ENCODE measurements at regions not wholly inside any gene's neighbourhood (a gene's known extent, or its start where the extent isn't known, plus 50 kb on each side); places are given as distances from the start of the nearest gene placed in this dataset.

DNA sequence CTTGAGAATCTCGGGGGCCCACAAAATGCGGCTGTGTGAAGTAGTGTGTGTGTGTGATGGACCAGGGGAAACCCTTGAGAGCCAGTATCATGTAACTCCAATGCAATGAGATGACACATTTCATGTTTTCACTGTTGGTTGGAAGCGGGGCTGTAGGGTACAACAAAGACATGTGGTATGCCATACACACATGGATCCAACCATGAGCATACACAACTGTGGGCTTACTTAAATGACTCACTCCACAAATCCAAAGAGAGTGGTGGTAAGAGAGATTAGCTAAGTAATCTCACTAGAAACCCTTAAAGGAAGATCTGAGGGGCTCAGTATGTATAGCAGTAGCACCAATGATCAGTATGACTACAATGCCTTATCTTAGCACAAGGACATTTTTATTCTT lies 225.7 kb downstream of the SIPA1L2 start:
- Histone ChIP-seq H3K27me3 (ENCODE audit: insufficient read depth, poor library complexity, severe bottlenecking) (no peaks in the 10 kb centered on the region), H3K27ac (replicated peaks) (no peak overlapping the region), H3K4me3 (replicated peaks; ENCODE audit: insufficient read depth, low read length) (no peak overlapping the region)
- TF ChIP-seq, protein P1, sequence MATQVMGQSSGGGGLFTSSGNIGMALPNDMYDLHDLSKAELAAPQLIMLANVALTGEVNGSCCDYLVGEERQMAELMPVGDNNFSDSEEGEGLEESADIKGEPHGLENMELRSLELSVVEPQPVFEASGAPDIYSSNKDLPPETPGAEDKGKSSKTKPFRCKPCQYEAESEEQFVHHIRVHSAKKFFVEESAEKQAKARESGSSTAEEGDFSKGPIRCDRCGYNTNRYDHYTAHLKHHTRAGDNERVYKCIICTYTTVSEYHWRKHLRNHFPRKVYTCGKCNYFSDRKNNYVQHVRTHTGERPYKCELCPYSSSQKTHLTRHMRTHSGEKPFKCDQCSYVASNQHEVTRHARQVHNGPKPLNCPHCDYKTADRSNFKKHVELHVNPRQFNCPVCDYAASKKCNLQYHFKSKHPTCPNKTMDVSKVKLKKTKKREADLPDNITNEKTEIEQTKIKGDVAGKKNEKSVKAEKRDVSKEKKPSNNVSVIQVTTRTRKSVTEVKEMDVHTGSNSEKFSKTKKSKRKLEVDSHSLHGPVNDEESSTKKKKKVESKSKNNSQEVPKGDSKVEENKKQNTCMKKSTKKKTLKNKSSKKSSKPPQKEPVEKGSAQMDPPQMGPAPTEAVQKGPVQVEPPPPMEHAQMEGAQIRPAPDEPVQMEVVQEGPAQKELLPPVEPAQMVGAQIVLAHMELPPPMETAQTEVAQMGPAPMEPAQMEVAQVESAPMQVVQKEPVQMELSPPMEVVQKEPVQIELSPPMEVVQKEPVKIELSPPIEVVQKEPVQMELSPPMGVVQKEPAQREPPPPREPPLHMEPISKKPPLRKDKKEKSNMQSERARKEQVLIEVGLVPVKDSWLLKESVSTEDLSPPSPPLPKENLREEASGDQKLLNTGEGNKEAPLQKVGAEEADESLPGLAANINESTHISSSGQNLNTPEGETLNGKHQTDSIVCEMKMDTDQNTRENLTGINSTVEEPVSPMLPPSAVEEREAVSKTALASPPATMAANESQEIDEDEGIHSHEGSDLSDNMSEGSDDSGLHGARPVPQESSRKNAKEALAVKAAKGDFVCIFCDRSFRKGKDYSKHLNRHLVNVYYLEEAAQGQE (IDR thresholded peaks at IDR 0.05; ENCODE audit: insufficient replicate concordance, low read depth): no peak
- TF ChIP-seq POLR2AphosphoS5 (IDR thresholded peaks at IDR 0.05; ENCODE audit: low read depth): no peak
- no peak for TF ChIP-seq GABPA (IDR thresholded peaks at IDR 0.05; ENCODE audit: low read depth)
- no peak for DNase-seq (ENCODE audit: low read depth in 1 of 2, low spot score in 1 of 2)

DNA sequence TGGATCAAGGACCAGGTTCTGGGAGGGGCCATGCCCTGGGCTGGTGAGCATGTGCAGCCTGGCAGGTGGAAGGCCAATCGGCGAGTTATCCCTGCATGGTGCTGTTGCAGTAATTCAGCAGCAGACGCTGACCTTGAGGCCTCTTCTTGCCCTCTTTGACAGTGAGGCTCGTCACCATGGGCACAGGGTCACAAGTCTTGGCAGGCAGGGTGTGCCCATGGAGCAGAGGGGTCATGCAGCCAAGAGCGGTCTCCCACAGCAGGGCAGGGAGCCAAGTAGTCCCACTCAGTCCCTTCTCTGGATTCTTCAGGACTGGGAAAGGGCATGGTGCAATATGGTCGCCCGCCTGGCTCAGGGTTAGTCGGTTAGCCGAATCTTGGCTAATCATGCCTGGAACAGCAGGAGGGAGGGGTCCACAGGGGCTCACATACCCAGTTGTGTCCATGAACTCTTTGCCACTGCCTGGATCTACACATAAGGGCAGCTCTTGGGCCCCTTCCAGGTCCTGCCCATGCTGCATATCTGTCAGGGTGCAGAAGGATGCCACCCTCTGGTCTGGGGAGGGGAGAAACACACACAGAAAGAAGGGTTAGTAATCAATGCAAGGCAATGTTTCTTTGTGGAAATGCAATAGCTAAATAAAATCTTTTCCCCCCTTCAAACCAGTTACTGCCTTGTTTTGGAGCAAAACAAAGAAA lies 226.8 kb downstream of the SIPA1L2 start:
- no peak for DNase-seq (ENCODE audit: low read depth in 1 of 2, low spot score in 1 of 2)
- TF ChIP-seq, protein P1 (IDR thresholded peaks at IDR 0.05; ENCODE audit: insufficient replicate concordance, low read depth): no peak
- TF ChIP-seq SPI1 (IDR thresholded peaks at IDR 0.05; ENCODE audit: borderline replicate concordance, low read depth) (no peak), GABPA (IDR thresholded peaks at IDR 0.05; ENCODE audit: low read depth) (no peak), POLR2AphosphoS5 (IDR thresholded peaks at IDR 0.05; ENCODE audit: low read depth) (no peak)
- TF ChIP-seq, protein P2, sequence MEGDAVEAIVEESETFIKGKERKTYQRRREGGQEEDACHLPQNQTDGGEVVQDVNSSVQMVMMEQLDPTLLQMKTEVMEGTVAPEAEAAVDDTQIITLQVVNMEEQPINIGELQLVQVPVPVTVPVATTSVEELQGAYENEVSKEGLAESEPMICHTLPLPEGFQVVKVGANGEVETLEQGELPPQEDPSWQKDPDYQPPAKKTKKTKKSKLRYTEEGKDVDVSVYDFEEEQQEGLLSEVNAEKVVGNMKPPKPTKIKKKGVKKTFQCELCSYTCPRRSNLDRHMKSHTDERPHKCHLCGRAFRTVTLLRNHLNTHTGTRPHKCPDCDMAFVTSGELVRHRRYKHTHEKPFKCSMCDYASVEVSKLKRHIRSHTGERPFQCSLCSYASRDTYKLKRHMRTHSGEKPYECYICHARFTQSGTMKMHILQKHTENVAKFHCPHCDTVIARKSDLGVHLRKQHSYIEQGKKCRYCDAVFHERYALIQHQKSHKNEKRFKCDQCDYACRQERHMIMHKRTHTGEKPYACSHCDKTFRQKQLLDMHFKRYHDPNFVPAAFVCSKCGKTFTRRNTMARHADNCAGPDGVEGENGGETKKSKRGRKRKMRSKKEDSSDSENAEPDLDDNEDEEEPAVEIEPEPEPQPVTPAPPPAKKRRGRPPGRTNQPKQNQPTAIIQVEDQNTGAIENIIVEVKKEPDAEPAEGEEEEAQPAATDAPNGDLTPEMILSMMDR (IDR thresholded peaks at IDR 0.05; ENCODE audit: insufficient read depth, low read length): no peak
- Histone ChIP-seq H3K27ac (replicated peaks) (no peak overlapping the region), H3K4me3 (replicated peaks; ENCODE audit: insufficient read depth, low read length) (no peak overlapping the region), H3K27me3 (ENCODE audit: insufficient read depth, poor library complexity, severe bottlenecking) (no peaks in the 10 kb centered on the region)

DNA sequence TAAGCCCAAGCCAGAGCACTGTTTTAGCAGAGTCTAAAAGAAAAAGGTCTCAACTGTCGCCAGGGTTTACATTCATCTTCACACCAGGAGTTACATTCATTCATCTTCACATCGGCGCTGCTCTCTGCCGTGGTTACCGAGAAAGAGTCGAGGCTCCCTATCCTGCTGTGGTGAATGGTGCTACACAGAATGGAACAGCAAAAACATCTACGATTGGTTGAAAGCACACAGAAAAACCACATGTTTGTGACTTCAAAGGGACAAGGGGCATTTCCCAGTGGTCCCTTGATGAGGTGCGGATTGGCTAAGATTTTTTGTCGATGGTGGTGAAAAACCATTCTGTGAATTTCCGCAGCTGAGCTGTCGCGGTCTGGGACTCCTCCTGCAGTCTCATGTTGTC lies 231.1 kb downstream of the SIPA1L2 start:
- TF ChIP-seq SPI1 (IDR thresholded peaks at IDR 0.05; ENCODE audit: borderline replicate concordance, low read depth) (no peak), POLR2AphosphoS5 (IDR thresholded peaks at IDR 0.05; ENCODE audit: low read depth) (no peak), GABPA (IDR thresholded peaks at IDR 0.05; ENCODE audit: low read depth) (no peak)
- TF ChIP-seq, protein P1 (IDR thresholded peaks at IDR 0.05; ENCODE audit: insufficient replicate concordance, low read depth): no peak
- TF ChIP-seq, protein P2 (IDR thresholded peaks at IDR 0.05; ENCODE audit: insufficient read depth, low read length): no peak
- Histone ChIP-seq H3K27ac (replicated peaks) (no peak overlapping the region), H3K27me3 (ENCODE audit: insufficient read depth, poor library complexity, severe bottlenecking) (no peaks in the 10 kb centered on the region), H3K4me3 (replicated peaks; ENCODE audit: insufficient read depth, low read length) (no peak overlapping the region)
- no peak for DNase-seq (ENCODE audit: low read depth in 1 of 2, low spot score in 1 of 2)
